ENCODE measurements at regions not wholly inside any gene's neighbourhood (a gene's known extent, or its start where the extent isn't known, plus 50 kb on each side); places are given as distances from the start of the nearest gene placed in this dataset.

DNA sequence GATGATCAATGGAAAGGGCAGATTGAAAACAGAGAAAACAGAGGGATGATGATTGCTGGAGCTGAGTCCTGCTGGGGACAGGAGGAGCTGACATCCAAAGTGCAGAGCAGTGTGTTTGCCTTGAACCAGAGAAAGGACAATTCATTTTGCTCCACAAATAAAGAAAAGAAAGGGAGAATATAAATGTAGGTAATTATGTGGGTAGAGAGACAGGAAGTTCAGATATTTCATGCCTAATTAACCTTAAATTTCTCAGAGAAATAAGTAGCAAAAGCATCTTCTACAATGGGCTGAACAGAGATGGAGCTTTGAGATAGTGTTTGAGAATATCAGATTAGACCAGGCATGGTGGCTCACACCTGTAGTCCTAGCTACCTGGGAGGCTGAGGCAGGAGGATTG, 93.2 kb downstream of the TNFSF18 start (continued):
- TF ChIP-seq ELF1 (IDR thresholded peaks at IDR 0.05) = no peak

DNA sequence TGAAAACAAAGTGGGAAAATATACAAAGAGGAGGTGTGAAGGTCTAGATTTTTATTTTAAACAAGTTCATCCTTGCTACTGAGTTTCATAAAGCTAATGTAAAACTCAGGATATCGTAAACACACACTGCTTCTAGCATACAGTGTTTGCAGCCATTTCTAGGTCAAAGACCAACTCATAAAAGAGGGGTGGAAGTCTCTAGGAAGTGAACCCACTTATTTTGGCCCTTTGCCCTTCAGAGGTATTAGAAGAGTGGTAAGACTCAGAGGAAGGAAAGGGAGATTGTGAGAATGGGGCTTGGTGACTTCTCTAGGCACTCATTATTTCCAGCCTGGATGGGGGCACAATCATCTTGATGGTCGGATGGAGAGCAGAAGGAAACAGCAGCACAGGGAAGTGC, 91.2 kb downstream of the TNFSF18 start:
- peak overlapping the region; percentile 11 to 84; a peak in 3 of 4 replicates for H3K27ac ChIP-seq (ENCODE audit: low read depth in 2 of 2, low read length in 1 of 2)

DNA sequence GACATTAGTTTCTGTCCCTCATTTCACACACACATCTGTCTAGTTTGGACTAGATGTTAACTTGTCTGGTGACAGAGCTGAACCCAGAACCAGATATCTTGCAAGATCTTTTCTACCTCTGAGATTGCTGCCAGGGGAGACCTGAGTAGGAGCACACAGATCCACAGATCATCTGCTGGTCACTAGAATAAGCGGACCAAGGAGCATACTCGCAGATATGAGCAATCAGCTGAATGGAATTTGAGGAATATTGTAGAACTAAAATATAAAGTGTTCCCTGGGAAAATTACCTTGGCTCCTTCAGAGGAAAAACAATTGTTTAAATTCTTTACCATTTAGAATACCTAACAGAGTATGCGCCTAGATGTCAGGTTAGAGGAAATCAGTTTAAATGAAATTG, 90.7 kb downstream of the TNFSF18 start:
- Histone ChIP-seq H3K79me2 (ENCODE audit: insufficient read depth) (no peaks in the 10 kb centered on the region), H4K20me1 (ENCODE audit: insufficient read depth) (no peaks in the 10 kb centered on the region), H3K4me2 (no peak overlapping the region), H3K9me2 (no peaks in the 10 kb centered on the region), H3K27ac (ENCODE audit: low read depth in 2 of 2, low read length in 1 of 2) (peak overlapping the region; percentile 32 to 84), H3K36me3 (replicated peaks in 1 of 2; ENCODE audit: control insufficient read depth in 1 of 2, insufficient read depth in 2 of 2, low read length in 1 of 2) (no peaks in the 10 kb centered on the region), H3K9me3 (no peaks in the 10 kb centered on the region), H2AFZ (ENCODE audit: low read depth) (peak overlapping the region; percentile 26; the same call in 1 of the 2 replicates), H3F3A (replicated peaks; ENCODE audit: insufficient read depth) (peaks cover 10% of the 10 kb centered on the region), H3K9ac (peak overlapping the region; percentile 9; the same call in 1 of the 2 replicates), H3K27me3 (ENCODE audit: insufficient read depth) (no peaks in the 10 kb centered on the region), H3K4me3 (ENCODE audit: low read depth in 2 of 2, low read length in 1 of 2) (no peak overlapping the region), H3K4me1 (ENCODE audit: control insufficient read depth in 1 of 2, insufficient read depth in 2 of 2, low read depth in 1 of 2, low read length in 1 of 2) (peaks cover 4 to 38% of the 10 kb centered on the region in 2 experiments; a peak in 3 of 4 replicates)
- ChIA-PET POLR2A (no interaction called here), CTCF (interaction anchor here (0.5 kb wide), 1 partner anchor 184 kb away, joined by 3 read pairs; no protein-coding TSS in a partner anchor)
- 47% methylated on average over 3 of the region's 3 CpGs for WGBS (ENCODE audit: low lambda C conversion rate)
- no peak for DNase-seq
- TF ChIP-seq SIN3A (IDR thresholded peaks at IDR 0.05; ENCODE audit: borderline replicate concordance, low read depth, low read length) (no peak), EZH2phosphoT487 (IDR thresholded peaks at IDR 0.05; ENCODE audit: borderline replicate concordance, low read depth) (no peak), TEAD4 (IDR thresholded peaks at IDR 0.05; ENCODE audit: borderline replicate concordance, insufficient read depth) (no peak), EP300 (IDR thresholded peaks at IDR 0.05; ENCODE audit: borderline replicate concordance in 1 of 2, low read depth in 1 of 2, low read length in 1 of 2) (peak in 1 of 2 experiments; percentile 46; a peak in 1 of 4 replicates), NRF1 (IDR thresholded peaks at IDR 0.05; ENCODE audit: low read depth, low read length) (no peak), SMC3 (IDR thresholded peaks at IDR 0.05; ENCODE audit: low read depth, low read length) (peak; percentile 6; the same call in 1 of the 2 replicates)
- TF ChIP-seq, protein P1, sequence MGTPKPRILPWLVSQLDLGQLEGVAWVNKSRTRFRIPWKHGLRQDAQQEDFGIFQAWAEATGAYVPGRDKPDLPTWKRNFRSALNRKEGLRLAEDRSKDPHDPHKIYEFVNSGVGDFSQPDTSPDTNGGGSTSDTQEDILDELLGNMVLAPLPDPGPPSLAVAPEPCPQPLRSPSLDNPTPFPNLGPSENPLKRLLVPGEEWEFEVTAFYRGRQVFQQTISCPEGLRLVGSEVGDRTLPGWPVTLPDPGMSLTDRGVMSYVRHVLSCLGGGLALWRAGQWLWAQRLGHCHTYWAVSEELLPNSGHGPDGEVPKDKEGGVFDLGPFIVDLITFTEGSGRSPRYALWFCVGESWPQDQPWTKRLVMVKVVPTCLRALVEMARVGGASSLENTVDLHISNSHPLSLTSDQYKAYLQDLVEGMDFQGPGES (IDR thresholded peaks at IDR 0.05; ENCODE audit: low read depth, low read length) = no peak
- TF ChIP-seq, protein P2, sequence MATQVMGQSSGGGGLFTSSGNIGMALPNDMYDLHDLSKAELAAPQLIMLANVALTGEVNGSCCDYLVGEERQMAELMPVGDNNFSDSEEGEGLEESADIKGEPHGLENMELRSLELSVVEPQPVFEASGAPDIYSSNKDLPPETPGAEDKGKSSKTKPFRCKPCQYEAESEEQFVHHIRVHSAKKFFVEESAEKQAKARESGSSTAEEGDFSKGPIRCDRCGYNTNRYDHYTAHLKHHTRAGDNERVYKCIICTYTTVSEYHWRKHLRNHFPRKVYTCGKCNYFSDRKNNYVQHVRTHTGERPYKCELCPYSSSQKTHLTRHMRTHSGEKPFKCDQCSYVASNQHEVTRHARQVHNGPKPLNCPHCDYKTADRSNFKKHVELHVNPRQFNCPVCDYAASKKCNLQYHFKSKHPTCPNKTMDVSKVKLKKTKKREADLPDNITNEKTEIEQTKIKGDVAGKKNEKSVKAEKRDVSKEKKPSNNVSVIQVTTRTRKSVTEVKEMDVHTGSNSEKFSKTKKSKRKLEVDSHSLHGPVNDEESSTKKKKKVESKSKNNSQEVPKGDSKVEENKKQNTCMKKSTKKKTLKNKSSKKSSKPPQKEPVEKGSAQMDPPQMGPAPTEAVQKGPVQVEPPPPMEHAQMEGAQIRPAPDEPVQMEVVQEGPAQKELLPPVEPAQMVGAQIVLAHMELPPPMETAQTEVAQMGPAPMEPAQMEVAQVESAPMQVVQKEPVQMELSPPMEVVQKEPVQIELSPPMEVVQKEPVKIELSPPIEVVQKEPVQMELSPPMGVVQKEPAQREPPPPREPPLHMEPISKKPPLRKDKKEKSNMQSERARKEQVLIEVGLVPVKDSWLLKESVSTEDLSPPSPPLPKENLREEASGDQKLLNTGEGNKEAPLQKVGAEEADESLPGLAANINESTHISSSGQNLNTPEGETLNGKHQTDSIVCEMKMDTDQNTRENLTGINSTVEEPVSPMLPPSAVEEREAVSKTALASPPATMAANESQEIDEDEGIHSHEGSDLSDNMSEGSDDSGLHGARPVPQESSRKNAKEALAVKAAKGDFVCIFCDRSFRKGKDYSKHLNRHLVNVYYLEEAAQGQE (IDR thresholded peaks at IDR 0.05; ENCODE audit: low read depth, low read length) = no peak

More for the DNA sequence above, 91.2 kb downstream of the TNFSF18 start:
- Histone ChIP-seq H3K4me3 (ENCODE audit: low read depth in 2 of 2, low read length in 1 of 2) (no peak overlapping the region), H3K9me2 (no peaks in the 10 kb centered on the region), H4K20me1 (ENCODE audit: insufficient read depth) (no peaks in the 10 kb centered on the region), H3K36me3 (replicated peaks in 1 of 2; ENCODE audit: control insufficient read depth in 1 of 2, insufficient read depth in 2 of 2, low read length in 1 of 2) (no peaks in the 10 kb centered on the region), H3K9me3 (no peaks in the 10 kb centered on the region), H3K4me2 (no peak overlapping the region), H3K27me3 (ENCODE audit: insufficient read depth) (no peaks in the 10 kb centered on the region), H3F3A (replicated peaks; ENCODE audit: insufficient read depth) (peaks cover 12% of the 10 kb centered on the region), H2AFZ (ENCODE audit: low read depth) (peak overlapping the region; percentile 26; the same call in 1 of the 2 replicates), H3K9ac (no peak overlapping the region), H3K79me2 (ENCODE audit: insufficient read depth) (no peaks in the 10 kb centered on the region), H3K4me1 (ENCODE audit: control insufficient read depth in 1 of 2, insufficient read depth in 2 of 2, low read depth in 1 of 2, low read length in 1 of 2) (peaks cover 7 to 42% of the 10 kb centered on the region in 2 experiments; a peak in 3 of 4 replicates)
- CTCF ChIA-PET = no interaction called here
- DNase-seq = no peak
- POLR2A ChIA-PET = no interaction called here
- TF ChIP-seq MXI1 (IDR thresholded peaks at IDR 0.05; ENCODE audit: low read depth, low read length) (no peak), RAD21 (IDR thresholded peaks at IDR 0.05; ENCODE audit: low read length) (no peak), NFIC (IDR thresholded peaks at IDR 0.05; ENCODE audit: borderline replicate concordance) (no peak), YY1 (IDR thresholded peaks at IDR 0.05; ENCODE audit: low read depth) (no peak), RCOR1 (IDR thresholded peaks at IDR 0.05; ENCODE audit: low read length) (no peak), TEAD4 (IDR thresholded peaks at IDR 0.05; ENCODE audit: borderline replicate concordance, insufficient read depth) (no peak), GABPA (IDR thresholded peaks at IDR 0.05; ENCODE audit: low read depth) (no peak), SIN3A (IDR thresholded peaks at IDR 0.05; ENCODE audit: borderline replicate concordance, low read depth, low read length) (no peak), JUND (IDR thresholded peaks at IDR 0.05) (no peak)
- TF ChIP-seq, protein P3, sequence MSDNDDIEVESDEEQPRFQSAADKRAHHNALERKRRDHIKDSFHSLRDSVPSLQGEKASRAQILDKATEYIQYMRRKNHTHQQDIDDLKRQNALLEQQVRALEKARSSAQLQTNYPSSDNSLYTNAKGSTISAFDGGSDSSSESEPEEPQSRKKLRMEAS (IDR thresholded peaks at IDR 0.05; ENCODE audit: low read depth) = no peak
- TF ChIP-seq, protein P4, sequence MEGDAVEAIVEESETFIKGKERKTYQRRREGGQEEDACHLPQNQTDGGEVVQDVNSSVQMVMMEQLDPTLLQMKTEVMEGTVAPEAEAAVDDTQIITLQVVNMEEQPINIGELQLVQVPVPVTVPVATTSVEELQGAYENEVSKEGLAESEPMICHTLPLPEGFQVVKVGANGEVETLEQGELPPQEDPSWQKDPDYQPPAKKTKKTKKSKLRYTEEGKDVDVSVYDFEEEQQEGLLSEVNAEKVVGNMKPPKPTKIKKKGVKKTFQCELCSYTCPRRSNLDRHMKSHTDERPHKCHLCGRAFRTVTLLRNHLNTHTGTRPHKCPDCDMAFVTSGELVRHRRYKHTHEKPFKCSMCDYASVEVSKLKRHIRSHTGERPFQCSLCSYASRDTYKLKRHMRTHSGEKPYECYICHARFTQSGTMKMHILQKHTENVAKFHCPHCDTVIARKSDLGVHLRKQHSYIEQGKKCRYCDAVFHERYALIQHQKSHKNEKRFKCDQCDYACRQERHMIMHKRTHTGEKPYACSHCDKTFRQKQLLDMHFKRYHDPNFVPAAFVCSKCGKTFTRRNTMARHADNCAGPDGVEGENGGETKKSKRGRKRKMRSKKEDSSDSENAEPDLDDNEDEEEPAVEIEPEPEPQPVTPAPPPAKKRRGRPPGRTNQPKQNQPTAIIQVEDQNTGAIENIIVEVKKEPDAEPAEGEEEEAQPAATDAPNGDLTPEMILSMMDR (IDR thresholded peaks at IDR 0.05) = no peak
- TF ChIP-seq, protein P1 (IDR thresholded peaks at IDR 0.05; ENCODE audit: low read depth, low read length) = no peak
- 70% methylated on average over 2 of the region's 2 CpGs for WGBS (ENCODE audit: low lambda C conversion rate)

Data from SK-N-SH (cell line).